ENCODE measurements at regions not wholly inside any gene's neighbourhood (a gene's known extent, or its start where the extent isn't known, plus 50 kb on each side); places are given as distances from the start of the nearest gene placed in this dataset.
"Not testable (repeated sequence)": the region's sequence is repeated elsewhere in the genome, so short reads cannot be mapped to it uniquely, and the experiment has no call there.

- no peak for DNase-seq
Measured at GRCh38 chr19:23597661-23598060, 89.4 kb downstream of the ZNF675 start.

GRCh38 chr19:23596872-23597271, 90.1 kb downstream of the ZNF675 start:
- no peak for DNase-seq
- intact Hi-C loops (cut with DNase I; ENCODE audit: low total_unique reads), result no loop called here
- Histone ChIP-seq H3K4me3 (no peak overlapping the region), H3K9me3 (peaks cover 0 to 49% (median 25%) of the 10 kb centered on the region in 4 donors), H3K27me3 (no peaks in the 10 kb centered on the region), H3K36me3 (no peaks in the 10 kb centered on the region), H3K4me1 (no peaks in the 10 kb centered on the region), H3K27ac (no peak overlapping the region)
- no peak for TF ChIP-seq EP300 (IDR thresholded peaks at IDR 0.05)
- TF ChIP-seq POLR2AphosphoS5 (IDR thresholded peaks at IDR 0.05), result no peak
- no peak for TF ChIP-seq CTCF (IDR thresholded peaks at IDR 0.05)
- TF ChIP-seq POLR2A (IDR thresholded peaks at IDR 0.05), result no peak

More at GRCh38 chr19:23597661-23598060, 89.4 kb downstream of the ZNF675 start:
- Histone ChIP-seq H3K27ac (no peak overlapping the region), H3K4me3 (no peak overlapping the region), H3K27me3 (no peaks in the 10 kb centered on the region), H3K4me1 (no peaks in the 10 kb centered on the region), H3K36me3 (no peaks in the 10 kb centered on the region), H3K9me3 (peaks cover 0 to 47% (median 25%) of the 10 kb centered on the region in 4 donors)
- TF ChIP-seq POLR2AphosphoS5 (IDR thresholded peaks at IDR 0.05), result no peak
- intact Hi-C loops (cut with DNase I; ENCODE audit: low total_unique reads), result no loop called here
- WGBS, 5 donors, result 76 to 98% (median 80%) methylated on average over 2 of the region's 2 CpGs

- H3K36me3 ChIP-seq; H3K4me3 ChIP-seq; H3K27me3 ChIP-seq; H3K27ac ChIP-seq; intact Hi-C loops (cut with DNase I; ENCODE audit: low total_unique reads); H3K4me1 ChIP-seq; DNase-seq: not testable (repeated sequence)
- 84 to 97% (median 93%) methylated on average over 3 to 12 of the region's 12 CpGs for WGBS, 5 donors
- peaks cover 0 to 57% (median 25%) of the 10 kb centered on the region in 4 donors for H3K9me3 ChIP-seq
Measured at GRCh38 chr19:23594311-23594710, 92.7 kb downstream of the ZNF675 start.

- no peak for DNase-seq
- intact Hi-C loops (cut with DNase I; ENCODE audit: low total_unique reads), result no loop called here
- H3K9me3 ChIP-seq, result peaks cover 0 to 72% (median 27%) of the 10 kb centered on the region in 4 donors
- no peaks in the 10 kb centered on the region for H3K27me3 ChIP-seq
- H3K4me3 ChIP-seq, result no peak overlapping the region
- TF ChIP-seq POLR2AphosphoS5 (IDR thresholded peaks at IDR 0.05) (no peak), CTCF (IDR thresholded peaks at IDR 0.05) (no peak), EP300 (IDR thresholded peaks at IDR 0.05) (no peak), POLR2A (IDR thresholded peaks at IDR 0.05) (no peak)
- no peak overlapping the region for H3K27ac ChIP-seq
- no peaks in the 10 kb centered on the region for H3K4me1 ChIP-seq
- H3K36me3 ChIP-seq, result no peaks in the 10 kb centered on the region
Measured at GRCh38 chr19:23587546-23587945, 99.5 kb downstream of the ZNF675 start.

GRCh38 chr19:23577501-23577900, 109.5 kb downstream of the ZNF675 start:
- no peak for TF ChIP-seq POLR2AphosphoS5 (IDR thresholded peaks at IDR 0.05)
- TF ChIP-seq CTCF (IDR thresholded peaks at IDR 0.05), result no peak
- TF ChIP-seq EP300 (IDR thresholded peaks at IDR 0.05), result no peak
- TF ChIP-seq POLR2A (IDR thresholded peaks at IDR 0.05), result no peak
- Histone ChIP-seq H3K36me3 (no peaks in the 10 kb centered on the region), H3K4me1 (no peaks in the 10 kb centered on the region), H3K27me3 (no peaks in the 10 kb centered on the region), H3K9me3 (peaks cover 2 to 66% (median 25%) of the 10 kb centered on the region in 4 donors), H3K27ac (no peak overlapping the region), H3K4me3 (no peak overlapping the region)
- WGBS, 5 donors, result 83 to 93% (median 91%) methylated on average over 6 of the region's 6 CpGs
- DNase-seq, result no peak
- intact Hi-C loops (cut with DNase I; ENCODE audit: low total_unique reads), result no loop called here
